BJ (cell line): ENCODE measurements at regions not wholly inside any gene's neighbourhood (a gene's known extent, or its start where the extent isn't known, plus 50 kb on each side); places are given as distances from the start of the nearest gene placed in this dataset.

Experiments
- CTCF ChIA-PET: fragments of 350-600 bp; formaldehyde crosslinking; extraction: SDS; loops from one replicate; lab custom pipeline; 2021; ENCODE audit warnings: antibody characterized with exemption, inconsistent platforms; lab: Yijun Ruan, JAX
- POLR2A ChIA-PET: fragments of 300-600 bp; sonication (Branson Sonifier 250); formaldehyde crosslinking; extraction: SDS; loops from one replicate; lab custom pipeline; 2021; ENCODE audit warnings: antibody characterized with exemption; lab: Charles Lee
- DNase-seq: peaks from one replicate; pipeline ENCODE4 v3.0.0-alpha.2; 2011; ENCODE audit warnings: low read depth
- H3K27me3 ChIP-seq: 2 replicates; pipeline ENCODE4 v1.6.0; 2011; ENCODE audit warnings: low read length; ENCODE audit not compliant: control insufficient read depth, insufficient read depth
- H3K36me3 ChIP-seq: 2 replicates; pipeline ENCODE4 v1.5.1; 2011; ENCODE audit warnings: low read length; ENCODE audit not compliant: control insufficient read depth, insufficient read depth
- H3K4me3 ChIP-seq: 2 replicates; pipeline ENCODE4 v1.5.1; 2011; ENCODE audit warnings: low read depth, mild to moderate bottlenecking, control low read depth, low read length
- TF ChIP-seq, protein P1 (sequence below): IDR thresholded peaks from 2 replicates; pipeline ENCODE4 v1.5.1; 2011; ENCODE audit warnings: low read depth, mild to moderate bottlenecking, control low read depth, inconsistent platforms, low read length, moderate library complexity; ENCODE audit not compliant: insufficient read depth

GRCh38 chr3:72401005-72401545 lies 447.2 kb downstream of the SHQ1 start:
- H3K27me3 ChIP-seq, result no peaks in the 10 kb centered on the region
- POLR2A ChIA-PET, result no interaction called here
- TF ChIP-seq, protein P1, sequence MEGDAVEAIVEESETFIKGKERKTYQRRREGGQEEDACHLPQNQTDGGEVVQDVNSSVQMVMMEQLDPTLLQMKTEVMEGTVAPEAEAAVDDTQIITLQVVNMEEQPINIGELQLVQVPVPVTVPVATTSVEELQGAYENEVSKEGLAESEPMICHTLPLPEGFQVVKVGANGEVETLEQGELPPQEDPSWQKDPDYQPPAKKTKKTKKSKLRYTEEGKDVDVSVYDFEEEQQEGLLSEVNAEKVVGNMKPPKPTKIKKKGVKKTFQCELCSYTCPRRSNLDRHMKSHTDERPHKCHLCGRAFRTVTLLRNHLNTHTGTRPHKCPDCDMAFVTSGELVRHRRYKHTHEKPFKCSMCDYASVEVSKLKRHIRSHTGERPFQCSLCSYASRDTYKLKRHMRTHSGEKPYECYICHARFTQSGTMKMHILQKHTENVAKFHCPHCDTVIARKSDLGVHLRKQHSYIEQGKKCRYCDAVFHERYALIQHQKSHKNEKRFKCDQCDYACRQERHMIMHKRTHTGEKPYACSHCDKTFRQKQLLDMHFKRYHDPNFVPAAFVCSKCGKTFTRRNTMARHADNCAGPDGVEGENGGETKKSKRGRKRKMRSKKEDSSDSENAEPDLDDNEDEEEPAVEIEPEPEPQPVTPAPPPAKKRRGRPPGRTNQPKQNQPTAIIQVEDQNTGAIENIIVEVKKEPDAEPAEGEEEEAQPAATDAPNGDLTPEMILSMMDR, result no peak
- DNase-seq, result no peak
- no peak overlapping the region for H3K4me3 ChIP-seq
- no peaks in the 10 kb centered on the region for H3K36me3 ChIP-seq
- CTCF ChIA-PET, result no interaction called here

GRCh38 chr3:72398781-72399180 lies 449.5 kb downstream of the SHQ1 start:
- CTCF ChIA-PET, result no interaction called here
- no peaks in the 10 kb centered on the region for H3K27me3 ChIP-seq
- no peak overlapping the region for H3K4me3 ChIP-seq
- DNase-seq, result no peak
- TF ChIP-seq, protein P1, result no peak
- no peaks in the 10 kb centered on the region for H3K36me3 ChIP-seq
- POLR2A ChIA-PET, result no interaction called here

GRCh38 chr3:72397586-72397985 lies 450.7 kb downstream of the SHQ1 start:
- H3K4me3 ChIP-seq, result no peak overlapping the region
- no peaks in the 10 kb centered on the region for H3K36me3 ChIP-seq
- TF ChIP-seq, protein P1, result no peak
- no peak for DNase-seq
- CTCF ChIA-PET, result no interaction called here
- H3K27me3 ChIP-seq, result no peaks in the 10 kb centered on the region
- POLR2A ChIA-PET, result no interaction called here

DNA sequence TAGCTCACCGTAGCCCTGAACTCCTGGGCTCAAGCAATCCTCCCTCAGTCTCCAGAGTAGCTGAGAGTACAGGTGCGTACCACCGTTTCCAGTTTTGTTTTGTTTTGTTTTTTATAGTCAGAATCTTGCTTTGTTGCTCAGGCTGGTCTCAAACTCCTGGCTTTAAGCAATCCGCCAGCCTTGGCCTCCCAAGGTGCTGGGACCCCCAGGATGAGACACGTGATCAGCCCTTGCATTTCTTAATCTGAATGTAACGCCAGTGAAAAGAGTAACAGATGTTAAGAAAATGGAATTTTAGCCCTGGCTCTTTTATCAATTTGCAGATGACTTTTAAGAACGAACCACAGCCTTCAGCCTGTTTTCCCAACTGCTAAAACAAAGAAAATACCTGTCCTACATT lies 451.3 kb downstream of the SHQ1 start:
- CTCF ChIA-PET, result interaction anchor here (0.9 kb wide), 1 partner anchor 12 kb away, joined by 3 read pairs; no protein-coding TSS in a partner anchor
- no peak for DNase-seq
- POLR2A ChIA-PET, result no interaction called here
- no peaks in the 10 kb centered on the region for H3K36me3 ChIP-seq
- TF ChIP-seq, protein P1, result no peak
- H3K27me3 ChIP-seq, result no peaks in the 10 kb centered on the region
- no peak overlapping the region for H3K4me3 ChIP-seq

- Histone ChIP-seq H3K27me3 (no peaks in the 10 kb centered on the region), H3K36me3 (no peaks in the 10 kb centered on the region), H3K4me3 (no peak overlapping the region)
- CTCF ChIA-PET, result interaction anchor here (0.8 to 0.9 kb wide), 2 partner anchors 11 to 15 kb away, joined by 3 read pairs; no protein-coding TSS in a partner anchor
- POLR2A ChIA-PET, result interaction anchor here (0.6 kb wide), 1 partner anchor 126 kb away, joined by 5 read pairs; no protein-coding TSS in a partner anchor
- DNase-seq, result peak; percentile 43
- TF ChIP-seq, protein P1, result no peak
Measured at GRCh38 chr3:72395776-72396311, 452.4 kb downstream of the SHQ1 start.
